GM12892 (cell line): ENCODE measurements at regions not wholly inside any gene's neighbourhood (a gene's known extent, or its start where the extent isn't known, plus 50 kb on each side); places are given as distances from the start of the nearest gene placed in this dataset.

Experiments used
- POLR2A ChIP-seq: IDR thresholded peaks from 2 replicates; pipeline ENCODE4 v1.6.1; 2011; ENCODE audit warnings: low read depth, low read length, control low read depth
- POLR2AphosphoS5 ChIP-seq: IDR thresholded peaks from 2 replicates; pipeline ENCODE4 v1.6.1; 2011; ENCODE audit warnings: low read depth, low read length, control low read depth

- TF ChIP-seq POLR2A (no peak), POLR2AphosphoS5 (no peak)
These were observed 405.3 kb downstream of the MED13L start for GRCh38 chr12:115872212-115872611.
